Activated CD4-positive, alpha-beta T cell treated with anti-CD3 and anti-CD28 coated beads, Interleukin-2, amount 10 ng/mL, durations not matched to agents 24 days and 14 days (primary cell): ENCODE measurements at regions not wholly inside any gene's neighbourhood (a gene's known extent, or its start where the extent isn't known, plus 50 kb on each side); places are given as distances from the start of the nearest gene placed in this dataset.
"Not testable (repeated sequence)": the region's sequence is repeated elsewhere in the genome, so short reads cannot be mapped to it uniquely, and the experiment has no call there.

Source experiments
- DNase-seq: peaks from one replicate; pipeline ENCODE4 v3.0.0; 2022
- H3K27ac Mint-ChIP-seq: one replicate; pipeline ENCODE4 v1.8.0; 2022; ENCODE audit warnings: mild to moderate bottlenecking, mixed read lengths
- H3K27me3 Mint-ChIP-seq: one replicate; pipeline ENCODE4 v1.8.0; 2022; ENCODE audit warnings: mixed read lengths
- H3K36me3 Mint-ChIP-seq: one replicate; pipeline ENCODE4 v1.8.0; 2022; ENCODE audit warnings: low read depth, mild to moderate bottlenecking, mixed read lengths
- H3K4me1 Mint-ChIP-seq: one replicate; pipeline ENCODE4 v1.8.0; 2021; ENCODE audit warnings: mixed read lengths
- H3K4me3 Mint-ChIP-seq: one replicate; pipeline ENCODE4 v1.8.0; 2022; ENCODE audit warnings: mild to moderate bottlenecking, moderate library complexity, mixed read lengths
- H3K9me3 Mint-ChIP-seq: one replicate; pipeline ENCODE4 v1.8.0; 2021; ENCODE audit warnings: mixed read lengths
- intact Hi-C: fragments of 100-400 bp; cut with micrococcal nuclease; formaldehyde crosslinking; loops from one replicate; pipeline ENCODE4 v1.15.1; 2023

GRCh38 chr5:25552871-25553481, 908.2 kb upstream of the CDH10 start:
- no peaks in the 10 kb centered on the region for H3K9me3 Mint-ChIP-seq
- H3K4me3 Mint-ChIP-seq = no peak overlapping the region
- H3K27ac Mint-ChIP-seq = no peak overlapping the region

GRCh38 chr5:25550793-25551192, 906.0 kb upstream of the CDH10 start:
- no peaks in the 10 kb centered on the region for H3K27me3 Mint-ChIP-seq
- H3K27ac Mint-ChIP-seq = no peak overlapping the region
- no peaks in the 10 kb centered on the region for H3K4me1 Mint-ChIP-seq
- peaks cover 3% of the 10 kb centered on the region for H3K9me3 Mint-ChIP-seq
- H3K36me3 Mint-ChIP-seq = no peaks in the 10 kb centered on the region
- no peak overlapping the region for H3K4me3 Mint-ChIP-seq
- intact Hi-C loops = no loop called here
- DNase-seq = no peak

More at GRCh38 chr5:25552871-25553481, 908.2 kb upstream of the CDH10 start:
- intact Hi-C loops = no loop called here
- Mint-ChIP-seq H3K4me1 (no peaks in the 10 kb centered on the region), H3K27me3 (no peaks in the 10 kb centered on the region), H3K36me3 (no peaks in the 10 kb centered on the region)
- no peak for DNase-seq

- DNase-seq = no peak
- intact Hi-C loops = no loop called here
- no peaks in the 10 kb centered on the region for H3K27me3 Mint-ChIP-seq
- peaks cover 3% of the 10 kb centered on the region for H3K9me3 Mint-ChIP-seq
- H3K27ac Mint-ChIP-seq = no peak overlapping the region
- H3K36me3 Mint-ChIP-seq = no peaks in the 10 kb centered on the region
- H3K4me1 Mint-ChIP-seq = no peaks in the 10 kb centered on the region
- no peak overlapping the region for H3K4me3 Mint-ChIP-seq
Measured at GRCh38 chr5:25544652-25545249, 900.0 kb upstream of the CDH10 start.

- H3K36me3 Mint-ChIP-seq = no peaks in the 10 kb centered on the region
- no peaks in the 10 kb centered on the region for H3K4me1 Mint-ChIP-seq
- no peak for DNase-seq
- no peaks in the 10 kb centered on the region for H3K27me3 Mint-ChIP-seq
- intact Hi-C loops = no loop called here
- no peak overlapping the region for H3K4me3 Mint-ChIP-seq
- H3K9me3 Mint-ChIP-seq = no peaks in the 10 kb centered on the region
- no peak overlapping the region for H3K27ac Mint-ChIP-seq
Measured at GRCh38 chr5:25540628-25541027, 895.9 kb upstream of the CDH10 start.

- no peaks in the 10 kb centered on the region for H3K36me3 Mint-ChIP-seq
- intact Hi-C loops = no loop called here
- no peaks in the 10 kb centered on the region for H3K9me3 Mint-ChIP-seq
- DNase-seq = no peak
- no peaks in the 10 kb centered on the region for H3K27me3 Mint-ChIP-seq
- H3K4me3 Mint-ChIP-seq = no peak overlapping the region
- H3K4me1 Mint-ChIP-seq = no peaks in the 10 kb centered on the region
- no peak overlapping the region for H3K27ac Mint-ChIP-seq
Measured at GRCh38 chr5:25539536-25539935, 894.8 kb upstream of the CDH10 start.

GRCh38 chr5:25536461-25536860, 891.7 kb upstream of the CDH10 start:
- H3K27me3 Mint-ChIP-seq, H3K4me1 Mint-ChIP-seq, H3K9me3 Mint-ChIP-seq, H3K4me3 Mint-ChIP-seq, H3K36me3 Mint-ChIP-seq, DNase-seq, H3K27ac Mint-ChIP-seq, intact Hi-C loops: not testable (repeated sequence)

GRCh38 chr5:25516141-25516540, 871.4 kb upstream of the CDH10 start:
- no peak overlapping the region for H3K4me3 Mint-ChIP-seq
- H3K36me3 Mint-ChIP-seq = no peaks in the 10 kb centered on the region
- no peak for DNase-seq
- H3K27me3 Mint-ChIP-seq = no peaks in the 10 kb centered on the region
- H3K27ac Mint-ChIP-seq = no peak overlapping the region
- no peaks in the 10 kb centered on the region for H3K4me1 Mint-ChIP-seq
- H3K9me3 Mint-ChIP-seq = peaks cover 2% of the 10 kb centered on the region
- intact Hi-C loops = no loop called here

GRCh38 chr5:25515525-25515924, 870.7 kb upstream of the CDH10 start:
- Mint-ChIP-seq H3K9me3 (peaks cover 6% of the 10 kb centered on the region), H3K27ac (no peak overlapping the region), H3K4me3 (no peak overlapping the region), H3K27me3 (no peaks in the 10 kb centered on the region), H3K4me1 (no peaks in the 10 kb centered on the region), H3K36me3 (no peaks in the 10 kb centered on the region)
- intact Hi-C loops = no loop called here
- DNase-seq = no peak

- H3K36me3 Mint-ChIP-seq, H3K9me3 Mint-ChIP-seq, DNase-seq, H3K4me3 Mint-ChIP-seq, intact Hi-C loops, H3K4me1 Mint-ChIP-seq, H3K27me3 Mint-ChIP-seq, H3K27ac Mint-ChIP-seq: not testable (repeated sequence)
Measured at GRCh38 chr5:25510692-25511091, 865.9 kb upstream of the CDH10 start.

- H3K27ac Mint-ChIP-seq, DNase-seq, H3K9me3 Mint-ChIP-seq, intact Hi-C loops, H3K27me3 Mint-ChIP-seq, H3K4me3 Mint-ChIP-seq, H3K4me1 Mint-ChIP-seq, H3K36me3 Mint-ChIP-seq: not testable (repeated sequence)
Measured at GRCh38 chr5:25508011-25508410, 863.2 kb upstream of the CDH10 start.

GRCh38 chr5:25500635-25501034, 855.9 kb upstream of the CDH10 start:
- Mint-ChIP-seq H3K27me3 (no peaks in the 10 kb centered on the region), H3K36me3 (no peaks in the 10 kb centered on the region), H3K27ac (no peak overlapping the region), H3K9me3 (no peaks in the 10 kb centered on the region), H3K4me3 (no peak overlapping the region), H3K4me1 (no peaks in the 10 kb centered on the region)
- intact Hi-C loops = no loop called here
- no peak for DNase-seq

GRCh38 chr5:25489834-25490538, 845.2 kb upstream of the CDH10 start:
- no peak overlapping the region for H3K4me3 Mint-ChIP-seq
- H3K27me3 Mint-ChIP-seq = no peaks in the 10 kb centered on the region
- intact Hi-C loops = no loop called here
- H3K9me3 Mint-ChIP-seq = peaks cover 3% of the 10 kb centered on the region
- DNase-seq = no peak
- no peak overlapping the region for H3K27ac Mint-ChIP-seq
- H3K4me1 Mint-ChIP-seq = no peaks in the 10 kb centered on the region
- no peaks in the 10 kb centered on the region for H3K36me3 Mint-ChIP-seq

GRCh38 chr5:25488119-25488518, 843.3 kb upstream of the CDH10 start:
- no peak overlapping the region for H3K4me3 Mint-ChIP-seq
- no peaks in the 10 kb centered on the region for H3K36me3 Mint-ChIP-seq
- H3K27me3 Mint-ChIP-seq = no peaks in the 10 kb centered on the region
- intact Hi-C loops = no loop called here
- H3K9me3 Mint-ChIP-seq = peaks cover 6% of the 10 kb centered on the region
- H3K27ac Mint-ChIP-seq = no peak overlapping the region
- no peaks in the 10 kb centered on the region for H3K4me1 Mint-ChIP-seq
- DNase-seq = no peak

- H3K27me3 Mint-ChIP-seq = no peaks in the 10 kb centered on the region
- intact Hi-C loops = no loop called here
- no peak for DNase-seq
- H3K4me3 Mint-ChIP-seq = no peak overlapping the region
- H3K36me3 Mint-ChIP-seq = no peaks in the 10 kb centered on the region
- no peaks in the 10 kb centered on the region for H3K4me1 Mint-ChIP-seq
- H3K9me3 Mint-ChIP-seq = peaks cover 6% of the 10 kb centered on the region
- H3K27ac Mint-ChIP-seq = no peak overlapping the region
Measured at GRCh38 chr5:25484391-25484790, 839.6 kb upstream of the CDH10 start.
